TTC549 (cell line): ENCODE measurements at regions not wholly inside any gene's neighbourhood (a gene's known extent, or its start where the extent isn't known, plus 50 kb on each side); places are given as distances from the start of the nearest gene placed in this dataset.

ENCODE experiments used
- FAIRE-seq: peaks from 2 replicates; lab custom pipeline; 2012; peaks lifted over from hg19 to GRCh38; lab: Jason Lieb, UNC

GRCh38 chr1:8202182-8202905 lies 115.6 kb upstream of the SLC45A1 start:
- no peak for FAIRE-seq

GRCh38 chr1:8201331-8201861 lies 116.5 kb upstream of the SLC45A1 start:
- FAIRE-seq, result no peak

GRCh38 chr1:8200317-8201115 lies 117.4 kb upstream of the SLC45A1 start:
- FAIRE-seq, result no peak

- FAIRE-seq, result no peak
These were observed 119.4 kb upstream of the SLC45A1 start for GRCh38 chr1:8198522-8198921.

GRCh38 chr1:8197493-8198282 lies 120.2 kb upstream of the SLC45A1 start:
- no peak for FAIRE-seq

- no peak for FAIRE-seq
These were observed 123.3 kb upstream of the SLC45A1 start for GRCh38 chr1:8194481-8195227.

- no peak for FAIRE-seq
These were observed 124.0 kb upstream of the SLC45A1 start for GRCh38 chr1:8193840-8194406.

- FAIRE-seq, result no peak
These were observed 126.4 kb upstream of the SLC45A1 start for GRCh38 chr1:8191474-8191873.

- no peak for FAIRE-seq
These were observed 127.9 kb upstream of the SLC45A1 start for GRCh38 chr1:8189931-8190483.

GRCh38 chr1:8185400-8185799 lies 132.5 kb upstream of the SLC45A1 start:
- FAIRE-seq, result no peak

GRCh38 chr1:8184301-8184700 lies 133.6 kb upstream of the SLC45A1 start:
- no peak for FAIRE-seq

- FAIRE-seq, result no peak
These were observed 135.7 kb upstream of the SLC45A1 start for GRCh38 chr1:8182034-8182761.

GRCh38 chr1:8179132-8179793 lies 138.7 kb upstream of the SLC45A1 start:
- no peak for FAIRE-seq

- no peak for FAIRE-seq
These were observed 141.6 kb upstream of the SLC45A1 start for GRCh38 chr1:8176279-8176678.

GRCh38 chr1:8174807-8175206 lies 143.1 kb upstream of the SLC45A1 start:
- FAIRE-seq, result no peak

GRCh38 chr1:8171751-8172464 lies 145.8 kb upstream of the ERRFI1 start:
- FAIRE-seq, result no peak

GRCh38 chr1:8170059-8170835 lies 144.1 kb upstream of the ERRFI1 start:
- no peak for FAIRE-seq

- no peak for FAIRE-seq
These were observed 143.4 kb upstream of the ERRFI1 start for GRCh38 chr1:8169364-8170058.
